NB4 (cell line): ENCODE measurements at regions not wholly inside any gene's neighbourhood (a gene's known extent, or its start where the extent isn't known, plus 50 kb on each side); places are given as distances from the start of the nearest gene placed in this dataset.

Experiments
- DNase-seq: peaks from one replicate; pipeline ENCODE4 v3.0.0; 2010; ENCODE audit warnings: low read depth
- H3K4me3 ChIP-seq: one replicate; pipeline ENCODE4 v1.5.1; 2011; ENCODE audit warnings: mild to moderate bottlenecking, low read depth, low read length, moderate library complexity
- CTCF ChIP-seq: IDR thresholded peaks from one replicate; pipeline ENCODE4 v1.5.1; 2012; ENCODE audit warnings: low read depth, low read length
- MAX ChIP-seq: IDR thresholded peaks from 2 replicates; pipeline ENCODE4 v1.6.1; 2011; ENCODE audit warnings: low read depth, low read length
- MYC ChIP-seq: IDR thresholded peaks from 2 replicates; pipeline ENCODE4 v1.6.1; 2011; ENCODE audit warnings: low read depth, low read length
- POLR2A ChIP-seq: IDR thresholded peaks from 2 replicates; pipeline ENCODE4 v1.6.1; 2011; ENCODE audit warnings: mild to moderate bottlenecking; ENCODE audit not compliant: insufficient read length; ENCODE audit errors: extremely low read depth

GRCh38 chrX:28058901-28059300 is 77.7 kb upstream of the DCAF8L1 start:
- TF ChIP-seq CTCF (no peak), MAX (no peak), MYC (no peak), POLR2A (no peak)
- H3K4me3 ChIP-seq, result no peak overlapping the region
- no peak for DNase-seq

GRCh38 chrX:28042826-28043564 is 61.7 kb upstream of the DCAF8L1 start:
- no peak overlapping the region for H3K4me3 ChIP-seq
- no peak for DNase-seq
- TF ChIP-seq MAX (no peak), POLR2A (no peak), CTCF (no peak), MYC (no peak)

DNA sequence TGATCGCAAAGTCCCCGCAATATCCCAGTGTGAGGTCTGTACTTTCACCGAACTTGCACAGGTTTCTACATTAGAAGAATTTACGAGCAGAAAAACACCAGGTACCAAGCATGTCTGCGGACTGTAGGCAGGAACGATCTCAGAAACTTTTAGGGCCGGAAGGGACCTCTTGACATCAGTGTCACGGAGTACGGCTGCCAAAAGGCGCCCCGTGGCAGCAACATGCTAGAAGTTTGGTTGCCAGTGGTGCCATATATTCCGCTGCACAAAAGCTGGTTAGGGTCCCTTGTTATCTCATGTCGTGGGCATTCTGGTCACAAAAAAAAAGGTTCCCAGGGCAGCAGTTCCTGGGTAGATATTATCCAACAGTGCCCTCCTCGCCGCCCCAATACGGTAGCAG is 61.0 kb upstream of the DCAF8L1 start:
- no peak for DNase-seq
- no peak for TF ChIP-seq CTCF
- TF ChIP-seq MAX, result no peak
- no peak for TF ChIP-seq POLR2A
- no peak for TF ChIP-seq MYC
- no peak overlapping the region for H3K4me3 ChIP-seq

DNA sequence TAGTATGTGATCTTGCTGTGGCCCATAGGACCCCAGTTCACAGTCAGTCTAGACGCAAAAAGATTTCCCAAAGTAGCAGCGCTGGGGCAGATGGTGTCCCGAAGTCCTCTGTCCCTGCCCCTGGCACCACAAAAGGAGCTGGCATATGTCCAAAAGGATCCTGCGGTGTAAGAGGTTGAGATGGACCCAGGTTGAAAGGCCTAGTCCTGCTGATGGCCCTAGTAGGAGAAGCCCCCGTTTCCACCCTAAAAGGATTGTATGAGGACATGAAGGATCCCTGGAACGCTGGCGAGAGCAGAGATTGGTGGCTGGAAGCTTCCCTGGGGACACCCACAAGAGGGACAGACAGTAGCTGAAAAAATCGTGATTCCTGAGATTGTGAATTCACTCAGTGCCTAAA is 58.0 kb upstream of the DCAF8L1 start:
- no peak overlapping the region for H3K4me3 ChIP-seq
- DNase-seq, result no peak
- TF ChIP-seq MAX (no peak), MYC (no peak)
